IPS DF 6.9 (cell line): ENCODE measurements at regions not wholly inside any gene's neighbourhood (a gene's known extent, or its start where the extent isn't known, plus 50 kb on each side); places are given as distances from the start of the nearest gene placed in this dataset.

Experiments
- DNase-seq: peaks from one replicate; pipeline ENCODE4 v3.0.0-alpha.2; 2013; ENCODE audit warnings: low read depth, low spot score
- H3K27ac ChIP-seq: one replicate; pipeline ENCODE4 v1.5.1; 2013; ENCODE audit warnings: low read length, control low read depth
- H3K27me3 ChIP-seq: 2 replicates; pipeline ENCODE4 v1.6.1; 2013; ENCODE audit warnings: mild to moderate bottlenecking, low read length; ENCODE audit not compliant: control insufficient read depth, insufficient read depth
- H3K36me3 ChIP-seq: 2 replicates; pipeline ENCODE4 v1.6.1; 2013; ENCODE audit warnings: low read length; ENCODE audit not compliant: control insufficient read depth, insufficient read depth
- H3K4me1 ChIP-seq: 2 replicates; pipeline ENCODE4 v1.6.1; 2013; ENCODE audit warnings: low read length; ENCODE audit not compliant: control insufficient read depth, insufficient read depth
- H3K4me3 ChIP-seq: 2 replicates; pipeline ENCODE4 v1.5.1; 2013; ENCODE audit warnings: mild to moderate bottlenecking, low read length
- H3K9me3 ChIP-seq: 2 replicates; pipeline ENCODE4 v1.6.1; 2013; ENCODE audit warnings: low read length, inconsistent platforms; ENCODE audit not compliant: control insufficient read depth, insufficient read depth
- WGBS: extraction: QIAGEN DNeasy Blood & Tissue Kit; methylation state at CpG from one replicate; pipeline ENCODE4 v1.1.7; 2013; ENCODE audit warnings: mixed read lengths, missing lambda C conversion rate; ENCODE audit not compliant: insufficient read length, insufficient coverage; 5-methylcytosine and 5-hydroxymethylcytosine counted together

DNA sequence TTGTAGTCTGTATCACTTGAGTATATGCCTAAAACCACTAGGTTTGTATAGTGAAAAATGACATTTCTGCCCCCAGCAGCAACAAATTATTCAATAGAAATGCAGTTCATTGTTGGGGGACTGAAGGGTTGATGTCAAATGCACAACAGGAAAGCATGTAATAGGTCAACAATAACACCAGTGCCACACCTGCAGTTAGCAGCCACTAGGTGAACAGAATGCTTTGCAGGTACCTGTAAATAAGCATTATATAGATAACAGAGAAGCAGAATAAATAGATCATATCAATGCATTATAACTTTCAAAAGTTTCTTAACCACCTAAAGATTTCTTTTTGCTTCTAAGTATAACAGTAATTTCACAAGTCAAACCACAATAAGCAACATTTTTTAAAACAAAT, 435.9 kb upstream of the DMAC1 start:
- no peak for DNase-seq
- no peaks in the 10 kb centered on the region for H3K9me3 ChIP-seq
- no peaks in the 10 kb centered on the region for H3K27me3 ChIP-seq
- no peak overlapping the region for H3K27ac ChIP-seq
- no peak overlapping the region for H3K4me3 ChIP-seq
- H3K4me1 ChIP-seq = no peaks in the 10 kb centered on the region
- no peaks in the 10 kb centered on the region for H3K36me3 ChIP-seq

GRCh38 chr9:8234316-8234715, 434.7 kb upstream of the DMAC1 start:
- no peaks in the 10 kb centered on the region for H3K36me3 ChIP-seq
- H3K4me3 ChIP-seq = no peak overlapping the region
- H3K27ac ChIP-seq = no peak overlapping the region
- no CpG with 5 or more reads among the region's 3 CpGs for WGBS
- peak; percentile 22 for DNase-seq
- no peaks in the 10 kb centered on the region for H3K27me3 ChIP-seq
- H3K9me3 ChIP-seq = no peaks in the 10 kb centered on the region
- H3K4me1 ChIP-seq = no peaks in the 10 kb centered on the region

GRCh38 chr9:8232726-8233125, 433.1 kb upstream of the DMAC1 start:
- no CpG with 5 or more reads among the region's 2 CpGs for WGBS
- H3K27me3 ChIP-seq = no peaks in the 10 kb centered on the region
- no peaks in the 10 kb centered on the region for H3K4me1 ChIP-seq
- DNase-seq = no peak
- no peak overlapping the region for H3K4me3 ChIP-seq
- H3K36me3 ChIP-seq = no peaks in the 10 kb centered on the region
- no peaks in the 10 kb centered on the region for H3K9me3 ChIP-seq
- no peak overlapping the region for H3K27ac ChIP-seq

GRCh38 chr9:8229226-8229625, 429.6 kb upstream of the DMAC1 start:
- Histone ChIP-seq H3K4me3 (no peak overlapping the region), H3K27ac (no peak overlapping the region), H3K36me3 (no peaks in the 10 kb centered on the region), H3K9me3 (no peaks in the 10 kb centered on the region; the same call in 1 of the 2 replicates), H3K4me1 (no peaks in the 10 kb centered on the region), H3K27me3 (no peaks in the 10 kb centered on the region)
- WGBS = no CpG with 5 or more reads among the region's 4 CpGs
- no peak for DNase-seq

DNA sequence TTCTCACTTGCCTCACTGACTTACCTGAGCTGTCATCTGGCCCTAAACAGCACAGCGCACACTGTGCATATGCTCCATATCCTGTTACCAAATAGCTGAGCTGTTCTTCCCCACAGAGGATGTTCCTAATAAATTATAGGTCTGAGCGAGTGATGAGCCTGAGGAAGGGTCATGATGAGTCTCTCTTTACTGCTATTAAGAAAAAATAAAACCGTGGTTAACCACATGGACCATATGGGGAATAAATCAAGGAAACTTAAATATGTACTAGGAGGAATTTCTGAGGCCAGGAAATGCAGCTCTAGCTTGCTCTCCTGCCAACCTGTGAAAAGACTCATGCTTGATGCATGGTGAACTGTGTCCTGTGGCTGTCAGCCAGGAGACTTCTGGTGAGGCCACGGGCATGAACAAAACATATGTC, 424.8 kb upstream of the DMAC1 start:
- Histone ChIP-seq H3K27me3 (no peaks in the 10 kb centered on the region), H3K27ac (no peak overlapping the region), H3K4me3 (no peak overlapping the region), H3K36me3 (no peaks in the 10 kb centered on the region), H3K4me1 (no peaks in the 10 kb centered on the region), H3K9me3 (no peaks in the 10 kb centered on the region; the same call in 1 of the 2 replicates)
- DNase-seq = no peak
- WGBS = no CpG with 5 or more reads among the region's 4 CpGs

DNA sequence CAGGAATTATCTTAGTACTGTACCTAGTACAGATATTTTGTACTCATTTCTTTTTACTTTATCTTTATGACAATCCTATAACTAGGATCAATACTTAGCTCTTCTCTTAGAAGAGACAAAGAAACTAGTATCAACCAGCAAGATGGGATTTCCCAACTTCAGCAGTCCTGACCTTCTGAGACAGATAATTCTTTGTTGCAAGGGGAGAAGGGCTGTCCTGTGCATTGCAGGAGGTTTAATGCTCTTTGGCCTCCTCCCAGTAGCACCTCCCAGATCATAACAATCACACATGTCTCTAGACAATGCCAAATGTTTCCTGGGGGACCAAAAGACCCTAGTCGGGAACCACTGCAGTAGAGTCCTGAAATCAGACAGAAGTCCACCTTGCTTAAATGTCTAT, 424.3 kb upstream of the DMAC1 start:
- no CpG with 5 or more reads among the region's 1 CpG for WGBS

GRCh38 chr9:8221462-8221861, 421.9 kb upstream of the DMAC1 start:
- WGBS = no CpG with 5 or more reads among the region's 4 CpGs
- H3K9me3 ChIP-seq = no peaks in the 10 kb centered on the region; the same call in 1 of the 2 replicates
- H3K4me3 ChIP-seq = no peak overlapping the region
- H3K36me3 ChIP-seq = no peaks in the 10 kb centered on the region
- H3K27me3 ChIP-seq = no peaks in the 10 kb centered on the region
- H3K27ac ChIP-seq = no peak overlapping the region
- H3K4me1 ChIP-seq = no peaks in the 10 kb centered on the region
- no peak for DNase-seq

More for the DNA sequence above, 424.3 kb upstream of the DMAC1 start:
- Histone ChIP-seq H3K9me3 (no peaks in the 10 kb centered on the region; the same call in 1 of the 2 replicates), H3K27me3 (no peaks in the 10 kb centered on the region), H3K4me1 (no peaks in the 10 kb centered on the region), H3K4me3 (no peak overlapping the region), H3K36me3 (no peaks in the 10 kb centered on the region), H3K27ac (no peak overlapping the region)
- DNase-seq = no peak

DNA sequence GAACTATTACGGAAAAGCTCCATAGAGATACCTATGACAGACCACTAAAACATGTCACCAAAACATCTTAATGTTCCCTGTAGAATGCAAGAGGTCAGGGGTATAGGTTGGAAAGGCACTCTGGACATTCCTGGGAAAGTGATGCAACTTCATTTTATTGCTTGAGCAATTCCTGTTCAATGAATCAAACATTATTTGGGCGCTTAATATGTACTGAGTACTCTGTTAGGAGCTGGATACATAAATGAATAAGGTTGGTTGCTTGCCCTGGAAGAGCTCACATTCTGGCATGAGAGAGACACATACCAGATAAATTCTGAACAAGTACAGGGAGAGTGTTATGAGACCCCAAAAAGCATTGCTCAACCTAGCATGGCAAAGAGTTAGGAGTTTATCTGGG, 408.9 kb upstream of the DMAC1 start:
- Histone ChIP-seq H3K4me3 (no peak overlapping the region), H3K4me1 (no peaks in the 10 kb centered on the region), H3K9me3 (no peaks in the 10 kb centered on the region), H3K27me3 (no peaks in the 10 kb centered on the region), H3K36me3 (no peaks in the 10 kb centered on the region), H3K27ac (no peak overlapping the region)
- WGBS = no CpG with 5 or more reads among the region's 2 CpGs
- DNase-seq = no peak

DNA sequence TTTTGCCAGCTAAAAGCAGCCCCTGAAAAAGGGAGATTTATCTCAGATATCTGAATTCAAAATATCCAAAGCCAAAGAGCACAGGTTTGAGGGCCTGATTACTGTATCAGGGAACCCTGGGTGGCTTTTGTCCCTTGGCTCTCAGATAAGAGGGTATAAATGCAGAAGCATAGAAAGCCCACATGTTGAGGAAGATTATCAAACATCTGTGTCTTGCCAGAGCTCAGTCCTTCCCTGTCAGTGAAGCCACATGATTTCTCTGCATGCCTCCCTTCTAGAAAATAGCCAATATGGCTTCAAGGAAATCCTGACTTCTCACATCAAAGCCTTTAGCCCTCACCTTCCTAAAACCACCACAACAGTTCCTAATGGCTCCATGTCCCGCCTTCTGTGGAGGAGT, 408.0 kb upstream of the DMAC1 start:
- DNase-seq = no peak
- H3K4me1 ChIP-seq = no peaks in the 10 kb centered on the region
- no peaks in the 10 kb centered on the region for H3K36me3 ChIP-seq
- no peaks in the 10 kb centered on the region for H3K9me3 ChIP-seq
- H3K4me3 ChIP-seq = no peak overlapping the region
- no peak overlapping the region for H3K27ac ChIP-seq
- no peaks in the 10 kb centered on the region for H3K27me3 ChIP-seq
- WGBS = no CpG with 5 or more reads among the region's 1 CpG

DNA sequence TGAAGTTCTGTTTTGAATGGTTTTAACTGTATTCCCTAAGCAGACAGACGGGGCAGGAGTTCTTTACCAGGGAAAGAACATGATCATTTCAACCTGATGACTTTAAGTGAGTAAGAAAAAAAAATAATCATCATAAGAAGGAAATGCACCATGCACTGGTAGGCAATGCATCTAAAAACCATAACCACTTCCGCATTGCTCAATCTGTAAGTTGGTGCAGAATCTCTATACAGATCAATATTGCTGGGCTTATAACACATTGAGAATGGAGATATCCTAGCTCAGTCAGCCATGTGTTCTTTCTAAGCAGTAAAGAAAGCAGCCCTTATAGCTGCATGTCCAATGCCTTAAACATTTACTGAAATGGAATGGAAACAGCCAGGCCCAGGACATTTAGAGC, 407.1 kb upstream of the DMAC1 start:
- Histone ChIP-seq H3K4me3 (no peak overlapping the region), H3K27ac (no peak overlapping the region), H3K4me1 (no peaks in the 10 kb centered on the region), H3K36me3 (no peaks in the 10 kb centered on the region), H3K9me3 (no peaks in the 10 kb centered on the region), H3K27me3 (no peaks in the 10 kb centered on the region)
- WGBS = no CpG with 5 or more reads among the region's 2 CpGs
- no peak for DNase-seq

DNA sequence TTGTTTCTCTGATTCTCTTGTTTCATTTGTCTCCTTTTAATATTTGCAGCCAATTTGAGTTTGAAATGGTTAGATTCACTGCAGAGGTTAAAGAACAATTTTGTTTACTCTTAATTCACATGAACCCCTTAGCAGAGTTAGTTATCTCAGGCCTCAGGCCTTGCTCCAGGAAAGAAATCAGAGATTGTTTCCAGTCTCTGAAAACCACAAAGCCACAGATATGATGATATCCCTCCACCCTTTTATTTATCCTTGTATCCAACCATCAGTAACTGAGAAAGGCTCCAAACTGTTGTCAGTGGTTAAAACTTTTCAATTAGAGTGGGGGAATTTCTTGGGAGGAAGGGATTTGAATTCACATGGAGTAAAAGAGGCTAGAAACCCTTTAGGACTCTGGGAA, 406.0 kb upstream of the DMAC1 start:
- Histone ChIP-seq H3K9me3 (no peaks in the 10 kb centered on the region), H3K4me3 (no peak overlapping the region), H3K27ac (no peak overlapping the region), H3K36me3 (no peaks in the 10 kb centered on the region), H3K27me3 (no peaks in the 10 kb centered on the region), H3K4me1 (no peaks in the 10 kb centered on the region)
- no peak for DNase-seq
